ENCODE measurements at regions not wholly inside any gene's neighbourhood (a gene's known extent, or its start where the extent isn't known, plus 50 kb on each side); places are given as distances from the start of the nearest gene placed in this dataset.

DNA sequence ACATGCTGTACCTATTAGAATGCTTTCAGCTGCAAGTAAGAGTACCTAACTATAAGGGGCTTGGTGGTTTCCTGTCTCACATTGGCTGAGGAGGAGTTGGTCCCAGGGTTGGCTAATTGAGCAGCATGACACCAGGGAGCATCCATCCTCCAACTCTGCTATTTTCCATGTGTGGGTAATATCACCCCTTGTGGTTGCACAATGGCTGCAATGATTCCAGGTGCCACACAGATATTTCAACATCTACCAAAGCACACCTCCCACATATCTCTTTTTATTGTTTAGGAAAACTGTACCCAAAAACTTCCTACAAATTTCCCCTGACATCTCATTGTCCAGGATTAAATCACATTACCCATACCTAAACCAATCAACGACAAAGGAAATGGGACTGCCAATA lies 118.0 kb upstream of the EEA1 start:
- H3K27me3 ChIP-seq (ENCODE audit: insufficient read depth, low read length), result no peaks in the 10 kb centered on the region
- H3K9ac ChIP-seq (ENCODE audit: low read depth, low read length), result no peak overlapping the region
- H3K36me3 ChIP-seq (ENCODE audit: insufficient read depth, low read length), result no peaks in the 10 kb centered on the region
- H3K4me1 ChIP-seq (ENCODE audit: insufficient read depth, low read length), result peaks cover 11% of the 10 kb centered on the region
- WGBS, result 90% methylated on average over 1 of the region's 1 CpG
- no peaks in the 10 kb centered on the region for H3K9me3 ChIP-seq (ENCODE audit: insufficient read depth, low read depth, low read length)
- H3K4me3 ChIP-seq (ENCODE audit: low read length), result no peak overlapping the region
- no peak overlapping the region for H3K27ac ChIP-seq (ENCODE audit: low read depth, low read length)

DNA sequence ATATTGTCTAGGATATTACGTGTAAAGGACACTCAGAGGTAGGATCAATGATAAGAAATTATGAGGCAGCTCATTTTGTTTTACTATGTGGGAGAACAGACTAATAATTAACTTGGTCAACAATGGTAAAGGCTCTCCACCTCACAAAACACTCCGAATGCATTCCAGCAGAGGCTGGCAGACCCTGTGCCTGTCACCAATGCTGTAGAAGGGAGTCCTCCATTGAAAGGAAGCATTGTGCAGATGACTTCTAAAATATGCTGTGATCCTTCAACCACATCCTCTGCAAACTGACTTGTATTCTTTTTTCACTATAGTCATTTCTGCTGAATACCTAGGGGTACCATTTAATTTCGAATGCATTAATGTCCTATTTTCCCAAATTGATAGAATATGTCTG lies 119.6 kb upstream of the EEA1 start:
- peaks cover 11% of the 10 kb centered on the region for H3K4me1 ChIP-seq (ENCODE audit: insufficient read depth, low read length)
- 96% methylated on average over 3 of the region's 3 CpGs for WGBS
- H3K36me3 ChIP-seq (ENCODE audit: insufficient read depth, low read length), result no peaks in the 10 kb centered on the region
- no peaks in the 10 kb centered on the region for H3K9me3 ChIP-seq (ENCODE audit: insufficient read depth, low read depth, low read length)
- H3K9ac ChIP-seq (ENCODE audit: low read depth, low read length), result no peak overlapping the region
- no peak overlapping the region for H3K27ac ChIP-seq (ENCODE audit: low read depth, low read length)
- H3K4me3 ChIP-seq (ENCODE audit: low read length), result no peak overlapping the region
- no peaks in the 10 kb centered on the region for H3K27me3 ChIP-seq (ENCODE audit: insufficient read depth, low read length)

DNA sequence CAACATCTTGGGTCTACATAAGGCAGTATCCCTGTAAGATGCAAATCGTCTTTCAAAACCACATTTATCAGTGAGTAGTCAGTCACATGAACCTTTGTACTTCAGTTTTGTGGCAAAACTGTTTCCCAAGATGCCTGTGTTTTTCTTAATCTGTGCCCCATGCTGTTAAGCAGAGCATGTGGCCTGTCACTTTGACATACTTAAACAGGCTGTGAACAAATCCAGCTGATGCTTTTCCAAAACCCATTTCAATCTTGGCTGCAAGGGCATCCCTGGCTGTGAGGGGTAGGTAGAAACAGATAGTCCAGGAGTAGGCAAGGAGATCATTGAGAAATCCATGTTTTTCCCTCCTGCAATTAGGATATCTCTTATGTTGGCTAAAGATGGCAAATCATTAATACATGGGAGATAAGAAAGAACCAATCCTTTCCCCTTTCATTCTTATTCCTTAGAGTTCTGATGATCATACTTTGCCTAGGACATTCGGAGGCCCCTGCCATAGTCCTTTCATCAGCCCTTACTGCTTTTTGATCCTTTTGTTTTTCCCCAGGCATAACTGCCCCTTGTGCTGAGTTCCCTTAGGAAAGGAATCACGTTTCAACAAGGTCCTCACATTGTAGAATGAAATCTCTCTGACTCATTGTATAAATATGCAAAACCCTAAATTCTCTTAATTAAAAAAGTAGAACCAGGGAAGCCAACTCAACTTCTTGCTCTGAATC lies 121.1 kb upstream of the EEA1 start:
- Histone ChIP-seq H3K27ac (ENCODE audit: low read depth, low read length) (no peak overlapping the region), H3K36me3 (ENCODE audit: insufficient read depth, low read length) (no peaks in the 10 kb centered on the region), H3K4me1 (ENCODE audit: insufficient read depth, low read length) (peaks cover 14% of the 10 kb centered on the region), H3K9me3 (ENCODE audit: insufficient read depth, low read depth, low read length) (no peaks in the 10 kb centered on the region), H3K27me3 (ENCODE audit: insufficient read depth, low read length) (no peaks in the 10 kb centered on the region), H3K4me3 (ENCODE audit: low read length) (no peak overlapping the region), H3K9ac (ENCODE audit: low read depth, low read length) (no peak overlapping the region)
- 53% methylated on average over 3 of the region's 3 CpGs for WGBS

DNA sequence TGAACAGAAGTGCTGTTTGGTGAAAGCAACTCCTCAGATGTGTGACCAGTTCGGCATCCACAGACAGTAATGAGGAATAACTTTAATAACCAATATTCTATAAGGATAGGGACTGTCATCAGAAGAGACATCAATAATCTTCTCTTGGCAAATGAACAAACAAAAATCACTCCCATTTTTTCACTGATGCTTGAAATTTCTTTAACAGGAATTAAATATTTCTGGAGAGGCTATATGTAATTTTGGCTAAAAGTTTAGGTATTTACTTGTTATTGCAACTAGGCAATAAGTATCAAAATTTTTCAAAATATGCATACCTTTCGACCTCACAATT lies 121.6 kb upstream of the EEA1 start:
- H3K4me1 ChIP-seq (ENCODE audit: insufficient read depth, low read length), result peaks cover 19% of the 10 kb centered on the region
- no peaks in the 10 kb centered on the region for H3K27me3 ChIP-seq (ENCODE audit: insufficient read depth, low read length)
- no peaks in the 10 kb centered on the region for H3K36me3 ChIP-seq (ENCODE audit: insufficient read depth, low read length)
- H3K9ac ChIP-seq (ENCODE audit: low read depth, low read length), result no peak overlapping the region
- no peak overlapping the region for H3K27ac ChIP-seq (ENCODE audit: low read depth, low read length)
- no peaks in the 10 kb centered on the region for H3K9me3 ChIP-seq (ENCODE audit: insufficient read depth, low read depth, low read length)
- WGBS, result 88% methylated on average over 1 of the region's 2 CpGs
- no peak overlapping the region for H3K4me3 ChIP-seq (ENCODE audit: low read length)

DNA sequence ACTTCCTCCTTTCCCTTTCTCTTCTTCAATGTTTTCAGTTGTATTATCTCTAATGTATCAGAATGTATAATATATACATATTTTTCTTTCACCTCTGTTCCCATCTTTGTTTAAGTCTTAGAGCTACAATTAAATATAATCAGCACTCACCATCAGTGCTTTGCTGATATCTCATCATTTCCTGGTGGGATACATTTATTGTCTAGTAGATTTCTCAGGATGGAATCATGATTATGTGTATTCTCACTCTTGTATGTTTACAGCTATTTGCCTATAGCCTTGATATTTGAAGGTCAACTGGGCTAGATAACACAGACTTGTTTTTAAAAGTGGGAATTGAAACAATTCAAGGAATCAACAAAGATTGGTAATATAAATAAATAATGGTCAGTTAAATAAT lies 124.9 kb upstream of the EEA1 start:
- Histone ChIP-seq H3K4me1 (ENCODE audit: insufficient read depth, low read length) (peaks cover 23% of the 10 kb centered on the region), H3K27me3 (ENCODE audit: insufficient read depth, low read length) (no peaks in the 10 kb centered on the region), H3K4me3 (ENCODE audit: low read length) (no peak overlapping the region)

DNA sequence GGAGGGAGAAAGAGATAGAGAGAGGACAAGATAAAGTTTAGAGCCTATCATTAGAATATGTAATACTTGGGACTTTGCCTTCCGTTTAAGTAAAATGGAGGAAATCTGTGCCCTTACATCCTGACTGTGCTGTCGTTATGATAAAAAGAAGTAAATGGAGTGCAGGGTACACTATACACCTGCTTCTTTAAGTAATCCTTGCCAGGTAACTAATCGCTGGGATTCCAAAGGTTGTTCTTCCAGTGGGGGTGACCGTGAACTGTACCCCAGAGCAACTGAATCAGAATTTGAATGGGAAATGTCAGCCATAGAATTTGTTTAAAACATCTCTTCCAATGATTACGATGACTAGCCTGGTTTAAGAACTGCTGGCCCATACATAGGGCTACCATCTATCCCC lies 126.1 kb upstream of the EEA1 start:
- Histone ChIP-seq H3K9me3 (ENCODE audit: insufficient read depth, low read depth, low read length) (no peaks in the 10 kb centered on the region), H3K4me1 (ENCODE audit: insufficient read depth, low read length) (peaks cover 18% of the 10 kb centered on the region), H3K36me3 (ENCODE audit: insufficient read depth, low read length) (no peaks in the 10 kb centered on the region), H3K27ac (ENCODE audit: low read depth, low read length) (no peak overlapping the region), H3K27me3 (ENCODE audit: insufficient read depth, low read length) (no peaks in the 10 kb centered on the region), H3K9ac (ENCODE audit: low read depth, low read length) (no peak overlapping the region), H3K4me3 (ENCODE audit: low read length) (no peak overlapping the region)
- WGBS, result 77% methylated on average over 5 of the region's 5 CpGs

More for the DNA sequence above, 124.9 kb upstream of the EEA1 start:
- H3K9me3 ChIP-seq (ENCODE audit: insufficient read depth, low read depth, low read length), result no peaks in the 10 kb centered on the region
- H3K9ac ChIP-seq (ENCODE audit: low read depth, low read length), result no peak overlapping the region
- no peak overlapping the region for H3K27ac ChIP-seq (ENCODE audit: low read depth, low read length)
- no peaks in the 10 kb centered on the region for H3K36me3 ChIP-seq (ENCODE audit: insufficient read depth, low read length)

DNA sequence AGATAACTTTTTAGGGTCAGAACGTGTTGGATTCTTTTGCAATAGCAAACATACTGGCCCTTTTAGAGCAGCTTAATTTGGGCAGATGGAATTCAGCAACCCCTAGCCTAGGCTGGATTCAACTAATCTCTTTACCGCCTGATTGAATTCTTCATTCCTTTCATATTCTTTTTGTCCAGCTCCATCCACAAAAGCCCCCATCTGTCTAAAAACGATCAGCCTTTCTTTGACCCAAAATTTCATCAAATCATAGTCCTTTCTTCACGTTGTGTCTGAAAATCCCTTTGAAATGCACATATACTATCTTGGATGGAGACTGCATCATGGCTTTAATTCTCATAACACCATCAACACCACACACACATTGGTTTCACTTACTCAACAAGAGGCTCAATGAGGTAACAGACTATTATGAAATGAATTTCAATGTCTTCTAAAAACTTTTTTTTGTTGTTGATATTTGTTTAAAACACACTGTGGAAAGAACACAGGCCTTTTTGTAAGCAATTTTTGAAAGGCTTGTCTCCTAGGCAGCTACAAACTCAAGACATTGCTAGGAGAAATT lies 128.0 kb upstream of the EEA1 start:
- Histone ChIP-seq H3K36me3 (ENCODE audit: insufficient read depth, low read length) (no peaks in the 10 kb centered on the region), H3K4me3 (ENCODE audit: low read length) (no peak overlapping the region)

DNA sequence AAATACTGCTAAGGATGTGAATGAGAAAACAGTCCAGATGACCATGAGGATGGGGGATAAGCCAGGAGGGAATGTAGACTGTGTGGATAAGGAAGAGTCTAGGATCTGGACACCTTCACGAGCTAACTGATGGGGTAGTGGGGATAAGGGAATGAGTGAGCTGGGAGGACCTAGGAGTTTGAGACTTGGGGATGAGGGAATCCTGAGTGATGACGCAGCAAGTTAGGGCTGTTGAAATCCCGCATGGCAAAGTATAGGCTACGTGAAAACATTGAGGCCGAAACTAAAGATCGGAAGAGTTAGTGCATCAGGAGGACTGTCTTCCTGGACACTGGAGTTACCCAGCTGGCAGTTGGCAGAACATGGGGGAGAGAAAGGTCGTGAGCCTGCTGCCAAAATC lies 129.2 kb upstream of the EEA1 start:
- WGBS, result 90% methylated on average over 7 of the region's 7 CpGs
- H3K4me3 ChIP-seq (ENCODE audit: low read length), result no peak overlapping the region
- no peak overlapping the region for H3K9ac ChIP-seq (ENCODE audit: low read depth, low read length)
- no peaks in the 10 kb centered on the region for H3K27me3 ChIP-seq (ENCODE audit: insufficient read depth, low read length)
- no peak overlapping the region for H3K27ac ChIP-seq (ENCODE audit: low read depth, low read length)
- no peaks in the 10 kb centered on the region for H3K36me3 ChIP-seq (ENCODE audit: insufficient read depth, low read length)
- peaks cover 17% of the 10 kb centered on the region for H3K4me1 ChIP-seq (ENCODE audit: insufficient read depth, low read length)
- H3K9me3 ChIP-seq (ENCODE audit: insufficient read depth, low read depth, low read length), result no peaks in the 10 kb centered on the region

More for the DNA sequence above, 128.0 kb upstream of the EEA1 start:
- Histone ChIP-seq H3K9ac (ENCODE audit: low read depth, low read length) (no peak overlapping the region), H3K9me3 (ENCODE audit: insufficient read depth, low read depth, low read length) (no peaks in the 10 kb centered on the region), H3K27ac (ENCODE audit: low read depth, low read length) (no peak overlapping the region), H3K27me3 (ENCODE audit: insufficient read depth, low read length) (no peaks in the 10 kb centered on the region), H3K4me1 (ENCODE audit: insufficient read depth, low read length) (peaks cover 17% of the 10 kb centered on the region)
- WGBS, result 87% methylated on average over 4 of the region's 4 CpGs

DNA sequence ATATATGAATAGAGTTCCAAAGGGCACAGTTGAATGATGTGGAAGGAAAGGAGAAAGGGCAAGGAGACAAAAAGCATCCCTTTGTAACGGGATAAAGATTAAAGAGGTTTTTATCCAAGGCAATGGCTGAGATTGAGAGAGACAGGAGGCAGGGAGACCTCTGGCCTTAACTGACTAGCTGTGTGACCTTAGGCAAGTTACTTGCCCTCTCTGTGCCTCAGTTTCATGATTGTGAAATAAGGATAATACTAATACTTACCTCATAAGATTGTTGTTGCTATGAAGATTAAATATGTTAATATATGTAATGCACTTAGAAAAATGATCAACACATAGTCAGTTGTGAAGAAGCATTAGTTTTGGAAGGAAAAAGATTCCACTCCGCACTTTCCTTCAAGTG lies 130.2 kb upstream of the EEA1 start:
- no peaks in the 10 kb centered on the region for H3K36me3 ChIP-seq (ENCODE audit: insufficient read depth, low read length)
- H3K27me3 ChIP-seq (ENCODE audit: insufficient read depth, low read length), result no peaks in the 10 kb centered on the region
- H3K27ac ChIP-seq (ENCODE audit: low read depth, low read length), result no peak overlapping the region
- WGBS, result 97% methylated on average over 2 of the region's 2 CpGs
- H3K4me1 ChIP-seq (ENCODE audit: insufficient read depth, low read length), result peaks cover 17% of the 10 kb centered on the region
- no peak overlapping the region for H3K9ac ChIP-seq (ENCODE audit: low read depth, low read length)
- H3K9me3 ChIP-seq (ENCODE audit: insufficient read depth, low read depth, low read length), result no peaks in the 10 kb centered on the region
- no peak overlapping the region for H3K4me3 ChIP-seq (ENCODE audit: low read length)

DNA sequence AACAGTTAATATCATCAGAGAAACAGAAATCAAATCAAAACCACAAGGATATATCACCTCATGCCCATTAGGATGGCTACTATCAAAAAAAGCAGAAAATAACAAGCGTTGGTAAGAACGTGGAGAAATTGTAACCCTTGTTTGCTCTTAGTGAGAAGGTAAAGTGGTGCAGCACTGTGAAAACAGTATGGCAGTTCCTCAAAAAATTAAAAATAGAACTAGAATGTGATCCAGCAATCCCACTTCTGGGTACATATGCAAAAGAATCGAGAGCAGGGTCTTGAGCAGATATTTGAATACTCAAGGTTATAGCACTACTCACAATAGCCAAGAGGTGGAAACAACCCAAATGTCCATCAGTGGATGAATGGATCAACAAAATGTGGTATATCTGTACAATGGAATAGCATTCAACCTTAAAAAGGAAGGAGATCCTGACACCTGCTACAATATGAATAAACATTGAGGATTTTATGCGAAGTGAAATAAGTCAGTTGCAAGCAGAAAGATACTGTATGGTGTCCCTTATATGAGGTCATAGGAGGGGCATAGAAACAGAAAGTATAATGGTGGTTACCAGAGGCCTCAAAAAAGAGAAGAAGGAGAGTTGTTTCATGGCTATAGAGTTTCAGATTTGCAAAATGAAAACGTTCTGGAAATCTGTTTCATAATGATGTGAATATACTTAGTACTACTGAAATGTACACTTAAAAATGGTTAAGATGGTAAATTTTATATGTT lies 131.0 kb upstream of the EEA1 start:
- Histone ChIP-seq H3K27me3 (ENCODE audit: insufficient read depth, low read length) (no peaks in the 10 kb centered on the region), H3K4me3 (ENCODE audit: low read length) (no peak overlapping the region), H3K9ac (ENCODE audit: low read depth, low read length) (no peak overlapping the region), H3K9me3 (ENCODE audit: insufficient read depth, low read depth, low read length) (no peaks in the 10 kb centered on the region), H3K27ac (ENCODE audit: low read depth, low read length) (no peak overlapping the region), H3K36me3 (ENCODE audit: insufficient read depth, low read length) (no peaks in the 10 kb centered on the region), H3K4me1 (ENCODE audit: insufficient read depth, low read length) (peaks cover 15% of the 10 kb centered on the region)
- 87% methylated on average over 5 of the region's 5 CpGs for WGBS

DNA sequence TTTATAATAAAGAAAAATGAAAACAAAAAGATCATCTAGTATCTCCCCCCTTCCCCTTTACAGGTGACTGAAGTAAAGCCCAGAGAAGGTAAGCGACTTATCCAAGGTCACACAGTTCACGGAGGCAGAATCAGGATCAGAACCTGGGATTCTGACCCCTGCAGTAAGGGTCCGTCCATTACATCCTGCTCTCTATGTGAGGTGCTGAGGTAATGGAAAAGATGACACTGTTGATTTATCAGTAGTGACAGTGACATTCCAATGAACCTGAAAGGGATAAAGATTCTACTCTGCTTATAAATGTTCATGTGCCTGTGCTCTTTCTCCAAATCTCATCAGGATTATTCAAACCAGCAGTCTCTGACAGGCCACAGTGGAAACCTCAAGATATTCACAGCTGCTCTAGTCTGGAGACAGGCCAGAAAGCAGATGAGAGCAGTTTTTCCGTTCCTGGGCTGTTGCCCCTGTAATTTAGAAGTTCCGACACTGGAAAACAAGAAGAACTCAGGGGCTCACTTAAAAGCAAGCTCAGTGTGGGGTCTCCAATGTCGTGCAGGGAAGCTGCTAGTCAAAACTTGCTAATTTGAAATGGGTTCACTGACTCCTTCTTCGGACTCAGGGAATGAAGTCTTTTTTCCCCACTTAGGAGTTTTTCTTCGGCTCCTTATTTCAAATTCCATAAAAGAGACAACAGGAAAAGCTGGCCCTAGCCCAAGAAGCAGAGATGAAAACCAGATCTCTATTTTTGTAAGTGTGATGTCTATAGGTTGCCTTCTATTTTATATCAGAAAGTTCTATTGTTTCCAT lies 131.8 kb upstream of the EEA1 start:
- Histone ChIP-seq H3K36me3 (ENCODE audit: insufficient read depth, low read length) (no peaks in the 10 kb centered on the region), H3K9ac (ENCODE audit: low read depth, low read length) (no peak overlapping the region), H3K4me3 (ENCODE audit: low read length) (no peak overlapping the region), H3K9me3 (ENCODE audit: insufficient read depth, low read depth, low read length) (no peaks in the 10 kb centered on the region), H3K27me3 (ENCODE audit: insufficient read depth, low read length) (no peaks in the 10 kb centered on the region), H3K4me1 (ENCODE audit: insufficient read depth, low read length) (peaks cover 8% of the 10 kb centered on the region), H3K27ac (ENCODE audit: low read depth, low read length) (peak overlapping the region; percentile 25; the same call in 1 of the 2 replicates)
- WGBS, result 59% methylated on average over 8 of the region's 8 CpGs

All from HUES64 (cell line).